A549 (cell line): ENCODE measurements at regions not wholly inside any gene's neighbourhood (a gene's known extent, or its start where the extent isn't known, plus 50 kb on each side); places are given as distances from the start of the nearest gene placed in this dataset.

Experiments
- ATAC-seq, 2 experiments: fragments of 200-7000 bp in 1 of 2; fragments of >200 bp in 1 of 2; cut with Nextera tagmentation in 1 of 2; cut with Tn5 transposase in 1 of 2; 3 replicates each; pipeline versions ENCODE4 v1.8.0 to v1.9.1; 2018 to 2020; ENCODE audit warnings: mild to moderate bottlenecking in 1 of 2, moderate library complexity in 1 of 2
- CTCF ChIA-PET: fragments of 300-600 bp; sonication (Branson Sonifier 250); formaldehyde crosslinking; extraction: SDS; loops from one replicate; lab custom pipeline; 2021; ENCODE audit warnings: antibody characterized with exemption, inconsistent platforms; lab: Yijun Ruan, JAX
- POLR2A ChIA-PET: fragments of 350-600 bp; formaldehyde crosslinking; extraction: SDS; loops from one replicate; lab custom pipeline; 2021; ENCODE audit warnings: antibody characterized with exemption, inconsistent platforms; lab: Yijun Ruan, JAX
- DNase-seq, 2 experiments: peaks; one replicate each; pipeline versions ENCODE4 v3.0.0 to v3.0.0-alpha.2; 2011 to 2016; ENCODE audit warnings: low read depth in 1 of 2, low spot score in 1 of 2
- FAIRE-seq: peaks from 2 replicates; lab custom pipeline; 2011; peaks lifted over from hg19 to GRCh38; lab: Jason Lieb, UNC
- H3K27ac ChIP-seq, 2 experiments: fragments of >200 bp; sonication (Bioruptor Twin); formaldehyde crosslinking; 3 replicates each; pipeline ENCODE4 v1.5.1; 2016 to 2017
- H3K4me1 ChIP-seq: fragments of >200 bp; sonication (Bioruptor Twin); formaldehyde crosslinking; 3 replicates; pipeline ENCODE4 v1.6.1; 2016
- H3K4me2 ChIP-seq: fragments of >200 bp; sonication (Bioruptor Twin); formaldehyde crosslinking; 3 replicates; pipeline ENCODE4 v1.6.1; 2016
- H3K4me3 ChIP-seq: fragments of >200 bp; sonication (Bioruptor Twin); formaldehyde crosslinking; 3 replicates; pipeline ENCODE4 v1.5.1; 2016
- H3K9me3 ChIP-seq: fragments of >200 bp; sonication (Bioruptor Twin); formaldehyde crosslinking; 3 replicates; pipeline ENCODE4 v1.6.1; 2016
- BCL3 ChIP-seq: fragments of >200 bp; sonication (Bioruptor Twin); formaldehyde crosslinking; IDR thresholded peaks from 3 replicates; pipeline ENCODE4 v1.6.1; 2016
- BHLHE40 ChIP-seq: IDR thresholded peaks from 2 replicates; pipeline ENCODE4 v1.6.1; 2012; ENCODE audit warnings: low read depth, low read length, inconsistent platforms
- CBX2 ChIP-seq: fragments of 200-600 bp; sonication (generic); IDR thresholded peaks from 2 replicates; pipeline ENCODE4 v1.6.1; 2016; ENCODE audit warnings: low read depth, mild to moderate bottlenecking, borderline replicate concordance
- CHD2 ChIP-seq: fragments of 150-350 bp; IDR thresholded peaks from 2 replicates; pipeline ENCODE4 v1.6.1; 2014; ENCODE audit warnings: low read length; ENCODE audit not compliant: partially characterized antibody
- CHD4 ChIP-seq: fragments of 200-600 bp; sonication (generic); IDR thresholded peaks from 2 replicates; pipeline ENCODE4 v1.6.1; 2016; ENCODE audit warnings: antibody characterized with exemption, mild to moderate bottlenecking, borderline replicate concordance
- E2F6 ChIP-seq: IDR thresholded peaks from 2 replicates; pipeline ENCODE4 v1.6.1; 2012; ENCODE audit warnings: low read depth, borderline replicate concordance
- EHF ChIP-seq: fragments of 250-450 bp; sonication (Bioruptor Pico); IDR thresholded peaks from 2 replicates; pipeline ENCODE4 v1.5.0; 2020; ENCODE audit warnings: mild to moderate bottlenecking
- EHMT2 ChIP-seq: fragments of 200-600 bp; sonication (generic); IDR thresholded peaks from 2 replicates; pipeline ENCODE4 v1.6.1; 2016; ENCODE audit warnings: antibody characterized with exemption, low read depth, mild to moderate bottlenecking, moderate library complexity
- EP300 ChIP-seq, 2 experiments: fragments of >200 bp; sonication (Bioruptor Twin); formaldehyde crosslinking; IDR thresholded peaks; 2 replicates in 1 of 2; 3 replicates in 1 of 2; pipeline ENCODE4 v1.6.1; 2016 to 2017
- ESRRA ChIP-seq: fragments of 150-350 bp; IDR thresholded peaks from 2 replicates; pipeline ENCODE4 v1.6.1; 2014; ENCODE audit warnings: mild to moderate bottlenecking, low read length, borderline replicate concordance
- FOSB ChIP-seq: fragments of 250-450 bp; sonication (Bioruptor Pico); IDR thresholded peaks from 2 replicates; pipeline ENCODE4 v1.5.0; 2020; ENCODE audit warnings: mild to moderate bottlenecking, moderate library complexity
- GATA3 ChIP-seq: IDR thresholded peaks from 2 replicates; pipeline ENCODE4 v1.6.1; 2012; ENCODE audit warnings: borderline replicate concordance
- HDAC2 ChIP-seq: fragments of 200-600 bp; sonication (generic); IDR thresholded peaks from 2 replicates; pipeline ENCODE4 v1.6.1; 2016
- HOXB5 ChIP-seq: fragments of 250-450 bp; sonication (Bioruptor Pico); IDR thresholded peaks from 2 replicates; pipeline ENCODE4 v1.5.0; 2020; ENCODE audit warnings: mild to moderate bottlenecking, moderate library complexity
- NR3C1 ChIP-seq: fragments of >200 bp; sonication (Bioruptor Twin); formaldehyde crosslinking; IDR thresholded peaks from 3 replicates; pipeline ENCODE4 v1.6.1; 2017
- PHF8 ChIP-seq: fragments of 200-600 bp; sonication (generic); IDR thresholded peaks from 2 replicates; pipeline ENCODE4 v1.6.1; 2016; ENCODE audit warnings: low read depth, mild to moderate bottlenecking, antibody characterized with exemption, moderate library complexity, borderline replicate concordance
- POLR2A ChIP-seq: IDR thresholded peaks from 2 replicates; pipeline ENCODE4 v1.6.1; 2012; ENCODE audit warnings: mild to moderate bottlenecking, low read length
- POLR2AphosphoS2 ChIP-seq: conservative IDR thresholded peaks from 2 replicates; pipeline ENCODE4 v1.6.1; 2012; ENCODE audit warnings: low read length, improper control_type of control experiment, inconsistent platforms
- RAD21 ChIP-seq, 2 experiments: fragments of >200 bp in 1 of 2; sonication (Bioruptor Twin) in 1 of 2; formaldehyde crosslinking in 1 of 2; IDR thresholded peaks in 1 of 2; conservative IDR thresholded peaks in 1 of 2; 2 replicates in 1 of 2; 3 replicates in 1 of 2; pipeline ENCODE4 v1.6.1; 2012 to 2018; ENCODE audit warnings: inconsistent platforms in 1 of 2
- RCOR1 ChIP-seq: fragments of 150-350 bp; IDR thresholded peaks from 2 replicates; pipeline ENCODE4 v1.6.1; 2014; ENCODE audit warnings: antibody characterized with exemption, low read length, low read depth
- RFX5 ChIP-seq: fragments of 450-650 bp; IDR thresholded peaks from 2 replicates; pipeline ENCODE4 v1.7.1; 2014; ENCODE audit warnings: antibody characterized with exemption, mild to moderate bottlenecking, moderate library complexity
- SMC3 ChIP-seq: fragments of >200 bp; sonication (Bioruptor Twin); formaldehyde crosslinking; IDR thresholded peaks from 3 replicates; pipeline ENCODE4 v1.6.1; 2018; ENCODE audit warnings: inconsistent platforms
- SREBF2 ChIP-seq: fragments of 450-650 bp; IDR thresholded peaks from 2 replicates; pipeline ENCODE4 v1.6.1; 2014; ENCODE audit warnings: mild to moderate bottlenecking, moderate library complexity
- ZNF302 ChIP-seq: fragments of 250-450 bp; sonication (Bioruptor Pico); IDR thresholded peaks from 2 replicates; pipeline ENCODE4 v1.9.0; 2021; ENCODE audit warnings: inconsistent platforms, mild to moderate bottlenecking, moderate library complexity
- ZSCAN20 ChIP-seq: fragments of 250-450 bp; sonication (Bioruptor Pico); IDR thresholded peaks from 2 replicates; pipeline ENCODE4 v1.8.0; 2022; ENCODE audit warnings: mild to moderate bottlenecking, moderate library complexity
- WGBS: methylation state at CpG from one replicate; pipeline ENCODE4 v1.1.6; 2017; ENCODE audit errors: missing lambda C conversion rate; 5-methylcytosine and 5-hydroxymethylcytosine counted together
- TF ChIP-seq, protein P1 (sequence below): IDR thresholded peaks from 2 replicates; pipeline ENCODE4 v1.6.1; 2012
- TF ChIP-seq, protein P2 (sequence below): fragments of 450-650 bp; IDR thresholded peaks from 2 replicates; pipeline ENCODE4 v1.6.1; 2014; ENCODE audit warnings: antibody characterized with exemption
- TF ChIP-seq, protein P3 (sequence below): IDR thresholded peaks from 2 replicates; pipeline ENCODE4 v1.6.1; 2012

DNA sequence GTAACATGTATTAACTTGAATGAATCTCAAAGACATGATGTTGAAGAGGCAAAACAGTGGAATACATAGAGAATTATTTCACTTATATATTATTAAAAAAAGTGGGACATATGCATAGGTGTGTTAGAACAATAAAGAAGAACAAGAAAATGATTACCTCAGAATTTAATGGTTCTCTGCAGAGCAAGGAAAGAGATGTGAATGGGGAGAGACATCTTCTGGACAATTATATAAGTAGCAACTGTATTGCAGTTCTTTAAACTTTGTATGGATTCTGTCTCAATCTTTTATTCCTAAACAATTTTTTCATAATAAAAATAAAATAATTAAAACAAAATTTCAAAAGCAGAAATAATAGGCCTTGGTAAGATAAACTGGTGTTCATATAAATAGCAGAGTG, 674.9 kb upstream of the ADGRL4 start:
- Histone ChIP-seq H3K4me3 (no peak overlapping the region), H3K4me1 (no peaks in the 10 kb centered on the region)
- TF ChIP-seq EHF (CRISPR knock-in tag) (no peak), GATA3 (no peak), ESRRA (no peak), HDAC2 (no peak), HOXB5 (no peak), CBX2 (no peak), ZSCAN20 (CRISPR knock-in tag) (no peak)
- TF ChIP-seq, all 56 proteins: peak for 0
- no peaks in the 10 kb centered on the region for H3K9me3 ChIP-seq
- no peak for ATAC-seq
- no peak overlapping the region for H3K27ac ChIP-seq
- ChIA-PET CTCF (no interaction called here), POLR2A (no interaction called here)
- no peak overlapping the region for H3K4me2 ChIP-seq
- DNase-seq = no peak
- FAIRE-seq = no peak

- ChIA-PET CTCF (no interaction called here), POLR2A (no interaction called here)
These were observed 673.4 kb upstream of the ADGRL4 start for GRCh38 chr1:79679916-79680315.

GRCh38 chr1:79667848-79668696, 661.5 kb upstream of the ADGRL4 start:
- Histone ChIP-seq H3K4me1 (no peaks in the 10 kb centered on the region), H3K9me3 (no peaks in the 10 kb centered on the region), H3K27ac (no peak overlapping the region), H3K4me3 (no peak overlapping the region), H3K4me2 (no peak overlapping the region)
- DNase-seq (no peak), FAIRE-seq (no peak), ATAC-seq (no peak)
- ChIA-PET CTCF (no interaction called here), POLR2A (no interaction called here)
- WGBS = 15% methylated on average over 3 of the region's 3 CpGs
- TF ChIP-seq FOSB (CRISPR knock-in tag) (no peak), RCOR1 (no peak), CHD2 (no peak), EHMT2 (no peak), ZNF302 (CRISPR knock-in tag) (no peak), RAD21 (conservative IDR thresholded peaks at IDR 0.05 in 1 of 2, IDR thresholded peaks at IDR 0.05 in 1 of 2) (no peak), ESRRA (no peak), CHD4 (no peak), BHLHE40 (no peak), SREBF2 (no peak), SMC3 (no peak), POLR2A (no peak)
- TF ChIP-seq, protein P1, sequence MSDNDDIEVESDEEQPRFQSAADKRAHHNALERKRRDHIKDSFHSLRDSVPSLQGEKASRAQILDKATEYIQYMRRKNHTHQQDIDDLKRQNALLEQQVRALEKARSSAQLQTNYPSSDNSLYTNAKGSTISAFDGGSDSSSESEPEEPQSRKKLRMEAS = no peak
- TF ChIP-seq, protein P2, sequence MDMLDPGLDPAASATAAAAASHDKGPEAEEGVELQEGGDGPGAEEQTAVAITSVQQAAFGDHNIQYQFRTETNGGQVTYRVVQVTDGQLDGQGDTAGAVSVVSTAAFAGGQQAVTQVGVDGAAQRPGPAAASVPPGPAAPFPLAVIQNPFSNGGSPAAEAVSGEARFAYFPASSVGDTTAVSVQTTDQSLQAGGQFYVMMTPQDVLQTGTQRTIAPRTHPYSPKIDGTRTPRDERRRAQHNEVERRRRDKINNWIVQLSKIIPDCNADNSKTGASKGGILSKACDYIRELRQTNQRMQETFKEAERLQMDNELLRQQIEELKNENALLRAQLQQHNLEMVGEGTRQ = no peak

More at GRCh38 chr1:79679916-79680315, 673.4 kb upstream of the ADGRL4 start:
- Histone ChIP-seq H3K9me3 (no peaks in the 10 kb centered on the region), H3K4me1 (no peaks in the 10 kb centered on the region), H3K4me2 (no peak overlapping the region), H3K27ac (no peak overlapping the region), H3K4me3 (no peak overlapping the region)
- FAIRE-seq (no peak), DNase-seq (no peak), ATAC-seq (no peak)
- no peak for TF ChIP-seq SREBF2
- no peak for TF ChIP-seq PHF8
- no peak for TF ChIP-seq CHD4
- no peak for TF ChIP-seq RFX5
- no peak for TF ChIP-seq GATA3
- TF ChIP-seq, protein P1 = no peak
- TF ChIP-seq, protein P3, sequence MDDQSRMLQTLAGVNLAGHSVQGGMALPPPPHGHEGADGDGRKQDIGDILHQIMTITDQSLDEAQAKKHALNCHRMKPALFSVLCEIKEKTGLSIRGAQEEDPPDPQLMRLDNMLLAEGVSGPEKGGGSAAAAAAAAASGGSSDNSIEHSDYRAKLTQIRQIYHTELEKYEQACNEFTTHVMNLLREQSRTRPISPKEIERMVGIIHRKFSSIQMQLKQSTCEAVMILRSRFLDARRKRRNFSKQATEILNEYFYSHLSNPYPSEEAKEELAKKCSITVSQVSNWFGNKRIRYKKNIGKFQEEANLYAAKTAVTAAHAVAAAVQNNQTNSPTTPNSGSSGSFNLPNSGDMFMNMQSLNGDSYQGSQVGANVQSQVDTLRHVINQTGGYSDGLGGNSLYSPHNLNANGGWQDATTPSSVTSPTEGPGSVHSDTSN = no peak
- TF ChIP-seq EP300 (IDR thresholded peaks at IDR 0.05) = no peak
- TF ChIP-seq E2F6 = no peak
- no peak for TF ChIP-seq BCL3
- no peak for TF ChIP-seq CHD2
- no peak for TF ChIP-seq POLR2AphosphoS2
- TF ChIP-seq NR3C1 = no peak
